ENCODE measurements at regions not wholly inside any gene's neighbourhood (a gene's known extent, or its start where the extent isn't known, plus 50 kb on each side); places are given as distances from the start of the nearest gene placed in this dataset.

DNA sequence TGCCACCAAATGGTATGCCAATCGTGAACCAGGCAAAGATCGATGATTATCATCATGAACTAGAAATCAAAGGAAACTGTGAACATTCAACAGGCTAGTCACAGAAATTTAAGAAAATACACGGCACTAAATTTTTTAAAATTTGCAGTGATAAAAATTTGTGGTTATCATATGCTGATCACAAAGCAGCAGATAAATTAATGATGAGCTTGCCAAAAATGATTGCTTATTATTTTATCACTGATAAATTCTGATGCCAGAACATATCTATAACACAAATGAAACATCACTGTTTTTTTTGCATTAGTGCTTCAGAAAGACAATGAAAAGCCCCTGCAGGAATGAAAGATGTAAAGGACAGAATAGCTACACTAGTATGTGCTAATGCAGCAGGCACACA lies 1413.2 kb upstream of the MAP3K7 start:
- H3K23me2 ChIP-seq (ENCODE audit: low read depth, low read length) = no peaks in the 10 kb centered on the region
- no peaks in the 10 kb centered on the region for H3K36me3 ChIP-seq (ENCODE audit: control insufficient read depth in 2 of 4, insufficient read depth in 4 of 4, low read length in 3 of 4)
- H2BK5ac ChIP-seq (ENCODE audit: low read depth, low read length) = no peak overlapping the region
- no peak overlapping the region for H2BK120ac ChIP-seq (replicated peaks; ENCODE audit: low read depth, low read length)
- H3K56ac ChIP-seq (replicated peaks; ENCODE audit: insufficient read length, low read depth, low read length) = no peak overlapping the region
- H4K20me1 ChIP-seq (replicated peaks in 1 of 2; ENCODE audit: control insufficient read depth in 1 of 2, insufficient read depth in 2 of 2, low read length in 2 of 2) = no peaks in the 10 kb centered on the region
- H3K4me2 ChIP-seq (ENCODE audit: insufficient read depth in 1 of 2, low read depth in 2 of 2, low read length in 2 of 2) = no peak overlapping the region
- H3K79me2 ChIP-seq (ENCODE audit: control insufficient read depth in 1 of 2, insufficient read depth in 2 of 2, low read length in 2 of 2) = no peaks in the 10 kb centered on the region
- H3K27ac ChIP-seq (ENCODE audit: low read depth, low read length) = no peak overlapping the region
- H2BK12ac ChIP-seq (ENCODE audit: low read depth, low read length) = no peak overlapping the region
- H3K14ac ChIP-seq (ENCODE audit: insufficient read length) = no peak overlapping the region
- ChIA-PET POLR2A (ENCODE audit: partially characterized antibody) (no interaction called here), CTCF (ENCODE audit: partially characterized antibody) (no interaction called here)
- no peak for TF ChIP-seq POLR2AphosphoS5 (IDR thresholded peaks at IDR 0.05; ENCODE audit: low read depth, low read length)
- TF ChIP-seq BCL11A (IDR thresholded peaks at IDR 0.05; ENCODE audit: low read depth in 2 of 2, low read length in 2 of 2) = no peak
- TF ChIP-seq BACH1 (IDR thresholded peaks at IDR 0.05; ENCODE audit: low read length) = no peak
- no peak for TF ChIP-seq NRF1 (IDR thresholded peaks at IDR 0.05; ENCODE audit: low read depth, low read length)
- no peak for TF ChIP-seq SRF (IDR thresholded peaks at IDR 0.05; ENCODE audit: low read depth, low read length)
- no peak for TF ChIP-seq YY1 (IDR thresholded peaks at IDR 0.05; ENCODE audit: low read depth, low read length)
- no peak for TF ChIP-seq SP2 (IDR thresholded peaks at IDR 0.05; ENCODE audit: low read length)
- no peak for TF ChIP-seq CEBPB (IDR thresholded peaks at IDR 0.05; ENCODE audit: low read depth, low read length)
- no peak for TF ChIP-seq CREB1 (IDR thresholded peaks at IDR 0.05)
- TF ChIP-seq RBBP5 (IDR thresholded peaks at IDR 0.05; ENCODE audit: borderline replicate concordance, low read depth, low read length) = no peak
- no peak for TF ChIP-seq PHF8 (conservative IDR thresholded peaks at IDR 0.05; ENCODE audit: low read depth, low read length)
- TF ChIP-seq, protein P1, sequence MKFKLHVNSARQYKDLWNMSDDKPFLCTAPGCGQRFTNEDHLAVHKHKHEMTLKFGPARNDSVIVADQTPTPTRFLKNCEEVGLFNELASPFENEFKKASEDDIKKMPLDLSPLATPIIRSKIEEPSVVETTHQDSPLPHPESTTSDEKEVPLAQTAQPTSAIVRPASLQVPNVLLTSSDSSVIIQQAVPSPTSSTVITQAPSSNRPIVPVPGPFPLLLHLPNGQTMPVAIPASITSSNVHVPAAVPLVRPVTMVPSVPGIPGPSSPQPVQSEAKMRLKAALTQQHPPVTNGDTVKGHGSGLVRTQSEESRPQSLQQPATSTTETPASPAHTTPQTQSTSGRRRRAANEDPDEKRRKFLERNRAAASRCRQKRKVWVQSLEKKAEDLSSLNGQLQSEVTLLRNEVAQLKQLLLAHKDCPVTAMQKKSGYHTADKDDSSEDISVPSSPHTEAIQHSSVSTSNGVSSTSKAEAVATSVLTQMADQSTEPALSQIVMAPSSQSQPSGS (IDR thresholded peaks at IDR 0.05; ENCODE audit: low read length) = no peak
- TF ChIP-seq SP1 (IDR thresholded peaks at IDR 0.05; ENCODE audit: low read depth, low read length) = no peak
- H2AK5ac ChIP-seq (ENCODE audit: low read depth, low read length) = no peak overlapping the region
- H2BK20ac ChIP-seq (ENCODE audit: low read length) = no peak overlapping the region
- DNase-seq (ENCODE audit: low read depth in 1 of 2, low spot score in 2 of 2) (no peak), FAIRE-seq (no peak)
- no peak overlapping the region for H2AFZ ChIP-seq (ENCODE audit: low read length)
- H4K5ac ChIP-seq (ENCODE audit: insufficient read length, low read depth, low read length) = no peak overlapping the region
- H3K4ac ChIP-seq (replicated peaks; ENCODE audit: insufficient read length, low read depth, low read length) = no peak overlapping the region
- no peaks in the 10 kb centered on the region for H3K4me1 ChIP-seq (replicated peaks in 1 of 4; ENCODE audit: control insufficient read depth in 3 of 4, insufficient read depth in 4 of 4, low read length in 3 of 4)
- WGBS, 2 experiments (ENCODE audit: extremely low coverage in 1 of 2, insufficient coverage in 1 of 2, insufficient read length in 1 of 2, insufficient replicate concordance in 2 of 2, low coverage in 1 of 2, low lambda C conversion rate in 2 of 2, missing lambda C conversion rate in 1 of 2) = 96% methylated on average over 3 of the region's 3 CpGs; no CpG with 5 or more reads in 1 of the 2 experiments
- no peak overlapping the region for H4K91ac ChIP-seq (replicated peaks; ENCODE audit: insufficient read length, low read length)
- H3K9ac ChIP-seq (replicated peaks in 1 of 4; ENCODE audit: extremely low read depth in 1 of 4, low read depth in 3 of 4, low read length in 3 of 4) = no peak overlapping the region
- H2BK15ac ChIP-seq (ENCODE audit: low read length) = no peak overlapping the region
- H3K4me3 ChIP-seq (ENCODE audit: extremely low read depth in 1 of 4, insufficient read depth in 2 of 4, low read depth in 3 of 4, low read length in 4 of 4) = no peak overlapping the region
- no peaks in the 10 kb centered on the region for H3K9me3 ChIP-seq (ENCODE audit: insufficient read depth in 2 of 2, low read depth in 1 of 2, low read length in 1 of 2)
- no peak overlapping the region for H3K18ac ChIP-seq (ENCODE audit: extremely low read depth, low read length)
- H3K27me3 ChIP-seq (replicated peaks in 1 of 4; ENCODE audit: control insufficient read depth in 3 of 4, extremely low read depth in 1 of 4, insufficient read depth in 3 of 4, low read length in 3 of 4) = no peaks in the 10 kb centered on the region
- no peaks in the 10 kb centered on the region for H3K79me1 ChIP-seq (ENCODE audit: low read depth, low read length)
- no peak overlapping the region for H4K8ac ChIP-seq (ENCODE audit: extremely low read depth, insufficient read depth, low read length)
- no peak overlapping the region for H3K23ac ChIP-seq (ENCODE audit: insufficient read length)

Measured in H1 (cell line).